ENCODE measurements at regions not wholly inside any gene's neighbourhood (a gene's known extent, or its start where the extent isn't known, plus 50 kb on each side); places are given as distances from the start of the nearest gene placed in this dataset.

DNA sequence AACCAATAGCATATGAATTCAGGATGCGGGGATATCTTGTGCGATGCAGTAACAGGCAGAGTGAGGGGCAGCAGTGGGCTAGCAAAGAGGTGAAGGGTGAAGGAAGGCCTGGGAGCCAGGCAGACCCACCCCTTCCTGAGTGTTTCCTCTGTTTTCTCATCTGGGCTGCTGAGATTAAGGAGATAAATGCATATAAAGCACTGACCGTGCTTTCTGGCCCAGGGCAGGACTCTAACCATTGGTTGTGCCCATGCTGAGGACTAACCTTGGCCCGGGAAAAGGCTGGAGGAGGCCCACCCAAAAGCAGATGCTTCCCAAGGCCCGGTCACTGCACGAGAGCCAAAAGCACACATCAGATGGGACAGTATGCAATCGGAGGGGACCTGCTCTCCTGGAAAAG is 87.6 kb downstream of the PSMG1 start:
- TF ChIP-seq, protein P1, sequence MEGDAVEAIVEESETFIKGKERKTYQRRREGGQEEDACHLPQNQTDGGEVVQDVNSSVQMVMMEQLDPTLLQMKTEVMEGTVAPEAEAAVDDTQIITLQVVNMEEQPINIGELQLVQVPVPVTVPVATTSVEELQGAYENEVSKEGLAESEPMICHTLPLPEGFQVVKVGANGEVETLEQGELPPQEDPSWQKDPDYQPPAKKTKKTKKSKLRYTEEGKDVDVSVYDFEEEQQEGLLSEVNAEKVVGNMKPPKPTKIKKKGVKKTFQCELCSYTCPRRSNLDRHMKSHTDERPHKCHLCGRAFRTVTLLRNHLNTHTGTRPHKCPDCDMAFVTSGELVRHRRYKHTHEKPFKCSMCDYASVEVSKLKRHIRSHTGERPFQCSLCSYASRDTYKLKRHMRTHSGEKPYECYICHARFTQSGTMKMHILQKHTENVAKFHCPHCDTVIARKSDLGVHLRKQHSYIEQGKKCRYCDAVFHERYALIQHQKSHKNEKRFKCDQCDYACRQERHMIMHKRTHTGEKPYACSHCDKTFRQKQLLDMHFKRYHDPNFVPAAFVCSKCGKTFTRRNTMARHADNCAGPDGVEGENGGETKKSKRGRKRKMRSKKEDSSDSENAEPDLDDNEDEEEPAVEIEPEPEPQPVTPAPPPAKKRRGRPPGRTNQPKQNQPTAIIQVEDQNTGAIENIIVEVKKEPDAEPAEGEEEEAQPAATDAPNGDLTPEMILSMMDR (IDR thresholded peaks at IDR 0.05) = no peak
- no peak for TF ChIP-seq POLR2A (IDR thresholded peaks at IDR 0.05)
